ENCODE measurements at regions not wholly inside any gene's neighbourhood (a gene's known extent, or its start where the extent isn't known, plus 50 kb on each side); places are given as distances from the start of the nearest gene placed in this dataset.

DNA sequence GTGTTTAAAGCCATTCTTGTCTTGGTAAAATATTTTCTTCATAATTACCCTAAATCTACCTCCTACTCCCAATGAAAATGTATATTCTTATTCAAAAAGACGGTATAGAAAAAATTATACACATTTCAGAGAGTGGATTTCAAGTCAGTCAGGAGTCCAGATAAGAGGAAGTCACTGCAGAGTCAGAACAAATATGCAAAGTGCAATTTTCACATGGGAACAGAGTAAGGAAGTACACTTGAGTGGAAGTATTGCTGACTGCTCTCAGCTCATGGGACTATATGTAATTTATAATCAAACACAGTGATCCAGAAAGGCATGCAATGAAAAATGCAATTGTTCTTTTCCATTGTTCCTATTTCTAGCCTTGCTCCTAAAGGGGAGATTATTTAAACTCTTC, 1128.0 kb downstream of the AACS start:
- intact Hi-C loops (cut with DNase I): no loop called here
- Histone ChIP-seq H3K9me3 (no peaks in the 10 kb centered on the region), H3K27me3 (peaks cover 9 to 44% (median 20%) of the 10 kb centered on the region in 9 donors), H3K4me1 (peaks cover 0 to 6% (median 0%) of the 10 kb centered on the region in 12 donors), H3K27ac (no peak overlapping the region), H3K36me3 (no peaks in the 10 kb centered on the region), H3K4me3 (no peak overlapping the region)
- ATAC-seq (no peak), DNase-seq (no peak)
- 70 to 86% (median 77%) methylated on average over 1 of the region's 1 CpG for WGBS, 4 donors
- TF ChIP-seq, protein P1, sequence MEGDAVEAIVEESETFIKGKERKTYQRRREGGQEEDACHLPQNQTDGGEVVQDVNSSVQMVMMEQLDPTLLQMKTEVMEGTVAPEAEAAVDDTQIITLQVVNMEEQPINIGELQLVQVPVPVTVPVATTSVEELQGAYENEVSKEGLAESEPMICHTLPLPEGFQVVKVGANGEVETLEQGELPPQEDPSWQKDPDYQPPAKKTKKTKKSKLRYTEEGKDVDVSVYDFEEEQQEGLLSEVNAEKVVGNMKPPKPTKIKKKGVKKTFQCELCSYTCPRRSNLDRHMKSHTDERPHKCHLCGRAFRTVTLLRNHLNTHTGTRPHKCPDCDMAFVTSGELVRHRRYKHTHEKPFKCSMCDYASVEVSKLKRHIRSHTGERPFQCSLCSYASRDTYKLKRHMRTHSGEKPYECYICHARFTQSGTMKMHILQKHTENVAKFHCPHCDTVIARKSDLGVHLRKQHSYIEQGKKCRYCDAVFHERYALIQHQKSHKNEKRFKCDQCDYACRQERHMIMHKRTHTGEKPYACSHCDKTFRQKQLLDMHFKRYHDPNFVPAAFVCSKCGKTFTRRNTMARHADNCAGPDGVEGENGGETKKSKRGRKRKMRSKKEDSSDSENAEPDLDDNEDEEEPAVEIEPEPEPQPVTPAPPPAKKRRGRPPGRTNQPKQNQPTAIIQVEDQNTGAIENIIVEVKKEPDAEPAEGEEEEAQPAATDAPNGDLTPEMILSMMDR (IDR thresholded peaks at IDR 0.05): no peak
- no peak for TF ChIP-seq POLR2A (IDR thresholded peaks at IDR 0.05)

- peaks cover 2 to 15% (median 6%) of the 10 kb centered on the region in 9 donors for H3K27me3 ChIP-seq
- peaks cover 0 to 2% (median 0%) of the 10 kb centered on the region in 12 donors for H3K4me1 ChIP-seq
- DNase-seq (no peak), ATAC-seq (no peak)
- no peak overlapping the region for H3K4me3 ChIP-seq
- intact Hi-C loops (cut with DNase I): no loop called here
- 93 to 100% (median 95%) methylated on average over 1 of the region's 1 CpG for WGBS, 4 donors
- H3K27ac ChIP-seq: no peak overlapping the region
- no peak for TF ChIP-seq POLR2A (IDR thresholded peaks at IDR 0.05)
- TF ChIP-seq, protein P1 (IDR thresholded peaks at IDR 0.05): no peak
- H3K9me3 ChIP-seq: no peaks in the 10 kb centered on the region
- H3K36me3 ChIP-seq: no peaks in the 10 kb centered on the region
Observed at GRCh38 chr12:126196263-126196662, 1131.0 kb downstream of the AACS start.

DNA sequence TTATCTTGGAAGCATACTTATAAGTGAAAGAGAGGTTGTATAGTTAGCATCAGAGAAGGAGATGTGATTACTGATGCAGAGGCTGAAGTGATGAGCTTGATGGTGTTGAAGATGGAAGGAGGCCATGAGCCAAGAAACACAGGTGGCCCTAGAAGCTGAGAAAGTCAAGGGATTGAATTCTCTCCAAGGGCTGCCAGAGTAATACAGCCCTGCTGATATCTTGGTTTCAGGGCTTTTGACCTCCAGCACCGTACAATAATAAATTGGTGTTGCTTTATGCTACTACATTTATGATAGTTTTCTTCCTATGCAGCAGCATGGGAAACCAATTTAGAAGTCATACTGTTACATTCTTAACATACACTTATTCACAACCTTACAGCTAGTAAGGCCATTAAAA, 1133.3 kb downstream of the AACS start:
- ATAC-seq (no peak), DNase-seq (no peak)
- Histone ChIP-seq H3K9me3 (no peaks in the 10 kb centered on the region), H3K4me3 (no peak overlapping the region), H3K27ac (no peak overlapping the region), H3K4me1 (no peaks in the 10 kb centered on the region), H3K36me3 (no peaks in the 10 kb centered on the region), H3K27me3 (no peaks in the 10 kb centered on the region)
- no peak for TF ChIP-seq POLR2A (IDR thresholded peaks at IDR 0.05)
- TF ChIP-seq, protein P1 (IDR thresholded peaks at IDR 0.05): no peak
- WGBS, 4 donors: 72 to 87% (median 79%) methylated on average over 1 of the region's 1 CpG
- intact Hi-C loops (cut with DNase I): no loop called here

DNA sequence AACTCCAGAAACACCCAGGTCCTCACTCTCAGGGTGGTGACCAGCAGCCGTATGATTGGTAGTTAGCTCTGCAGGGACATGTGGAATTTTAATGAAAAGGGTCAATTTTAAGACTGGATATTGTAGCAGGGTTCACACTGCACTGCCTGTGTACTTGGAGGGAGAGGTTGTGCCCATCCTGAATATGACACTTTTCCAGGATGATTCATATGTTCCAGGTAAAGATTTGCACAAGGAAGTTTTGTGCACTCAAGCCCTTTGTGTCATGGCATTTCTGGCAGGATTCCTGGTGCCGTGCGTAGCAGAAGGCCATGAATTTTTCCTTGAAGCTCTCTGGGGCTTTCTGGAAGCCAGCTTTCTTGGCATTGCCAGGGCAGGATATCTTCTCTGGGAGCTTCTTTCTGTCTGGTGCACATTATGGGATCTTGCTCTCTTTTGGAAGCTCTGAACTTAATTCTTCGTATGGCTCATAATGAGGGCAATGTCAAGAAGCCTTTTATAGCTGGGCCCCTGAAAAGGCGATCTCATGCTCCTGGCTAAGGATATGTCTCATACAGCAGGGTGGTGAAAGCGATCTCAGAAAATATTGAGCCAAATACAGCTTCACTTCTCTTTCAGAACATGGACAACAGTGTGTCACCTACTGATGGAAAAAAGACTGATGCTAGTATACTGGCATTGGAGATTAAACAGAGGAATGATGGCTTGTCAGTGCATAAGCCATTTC, 1133.9 kb downstream of the AACS start:
- H3K9me3 ChIP-seq: no peaks in the 10 kb centered on the region
- intact Hi-C loops (cut with DNase I): no loop called here
- ATAC-seq (no peak), DNase-seq (no peak)
- no peak overlapping the region for H3K27ac ChIP-seq
- H3K4me3 ChIP-seq: no peak overlapping the region
- WGBS, 4 donors: 74 to 79% (median 77%) methylated on average over 6 of the region's 6 CpGs
- H3K4me1 ChIP-seq: no peaks in the 10 kb centered on the region
- no peak for TF ChIP-seq POLR2A (IDR thresholded peaks at IDR 0.05)
- TF ChIP-seq, protein P1 (IDR thresholded peaks at IDR 0.05): no peak
- H3K36me3 ChIP-seq: no peaks in the 10 kb centered on the region
- no peaks in the 10 kb centered on the region for H3K27me3 ChIP-seq

All from heart left ventricle (tissue), 16 donors.